Mucosa of descending colon (tissue), 3 donors: ENCODE measurements at regions not wholly inside any gene's neighbourhood (a gene's known extent, or its start where the extent isn't known, plus 50 kb on each side); places are given as distances from the start of the nearest gene placed in this dataset.
"Not testable (repeated sequence)": the region's sequence is repeated elsewhere in the genome, so short reads cannot be mapped to it uniquely, and the experiment has no call there.

Source experiments
- ATAC-seq: fragments of 200-7000 bp; cut with Tn5 transposase; one replicate; pipeline ENCODE4 v1.9.1; 2020; ENCODE audit warnings: mild to moderate bottlenecking, moderate library complexity
- DNase-seq, 3 donors: peaks; one replicate each; pipeline ENCODE4 v3.0.0-alpha.2; 2020
- H3K36me3 ChIP-seq: fragments of 200-600 bp; one replicate; pipeline ENCODE4 v1.8.0; 2021; ENCODE audit warnings: low read depth, mild to moderate bottlenecking
- H3K4me1 ChIP-seq: fragments of 200-600 bp; one replicate; pipeline ENCODE4 v1.8.0; 2021; ENCODE audit warnings: low read depth, mild to moderate bottlenecking
- H3K4me3 ChIP-seq: fragments of 200-600 bp; one replicate; pipeline ENCODE4 v1.8.0; 2021; ENCODE audit warnings: mild to moderate bottlenecking
- H3K9me3 ChIP-seq: fragments of 200-600 bp; one replicate; pipeline ENCODE4 v1.8.0; 2021; ENCODE audit warnings: mild to moderate bottlenecking
- CTCF ChIP-seq: fragments of 200-600 bp; IDR thresholded peaks from one replicate; pipeline ENCODE4 v1.8.0; 2022; ENCODE audit warnings: antibody characterized with exemption, mild to moderate bottlenecking
- intact Hi-C, 2 donors: fragments of 100-400 bp; cut with DNase I in 1 of 2; cut with micrococcal nuclease in 1 of 2; formaldehyde crosslinking; loops; one replicate each; pipeline versions ENCODE4 v1.11.0 to v1.11.1; 2022; cut with DNase I, micrococcal nuclease
- donor health status: DM: no; HTN: no; CAD: no; lungs with moderate emphysema.
- donor health status: DM: no; HTN: no; CAD: no.
- donor health status: DM: no; HTN: yes; CAD: no.

GRCh38 chr11:112624431-112624830 is 336.8 kb upstream of the NCAM1 start:
- Histone ChIP-seq H3K4me3 (no peak overlapping the region), H3K4me1 (no peaks in the 10 kb centered on the region), H3K9me3 (no peaks in the 10 kb centered on the region), H3K36me3 (no peaks in the 10 kb centered on the region)
- no peak for TF ChIP-seq CTCF
- intact Hi-C loops, result no loop called here
- no peak for ATAC-seq
- DNase-seq, result no peak

- DNase-seq, ATAC-seq, intact Hi-C loops: not testable (repeated sequence)
Observed at GRCh38 chr11:112624971-112625370, 336.2 kb upstream of the NCAM1 start.

GRCh38 chr11:112625814-112626213 is 335.4 kb upstream of the NCAM1 start:
- intact Hi-C loops, result no loop called here
- H3K36me3 ChIP-seq, result no peaks in the 10 kb centered on the region
- H3K4me3 ChIP-seq, result no peak overlapping the region
- DNase-seq (no peak), ATAC-seq (no peak)
- no peak for TF ChIP-seq CTCF
- H3K9me3 ChIP-seq, result no peaks in the 10 kb centered on the region
- no peaks in the 10 kb centered on the region for H3K4me1 ChIP-seq

More at GRCh38 chr11:112624971-112625370, 336.2 kb upstream of the NCAM1 start:
- not testable (repeated sequence) for H3K4me1 ChIP-seq, H3K36me3 ChIP-seq, H3K4me3 ChIP-seq, H3K9me3 ChIP-seq

GRCh38 chr11:112626731-112627130 is 334.5 kb upstream of the NCAM1 start:
- Histone ChIP-seq H3K36me3 (no peaks in the 10 kb centered on the region), H3K4me1 (no peaks in the 10 kb centered on the region), H3K9me3 (no peaks in the 10 kb centered on the region), H3K4me3 (no peak overlapping the region)
- intact Hi-C loops, result no loop called here
- TF ChIP-seq CTCF, result no peak
- ATAC-seq (no peak), DNase-seq (no peak)

- H3K4me1 ChIP-seq, result no peaks in the 10 kb centered on the region
- ATAC-seq, result no peak
- H3K9me3 ChIP-seq, result no peaks in the 10 kb centered on the region
- no peak for DNase-seq
- no peaks in the 10 kb centered on the region for H3K36me3 ChIP-seq
- intact Hi-C loops, result no loop called here
- H3K4me3 ChIP-seq, result no peak overlapping the region
- no peak for TF ChIP-seq CTCF
Observed at GRCh38 chr11:112627588-112628045, 333.6 kb upstream of the NCAM1 start.

GRCh38 chr11:112628676-112629075 is 332.5 kb upstream of the NCAM1 start:
- Histone ChIP-seq H3K4me1 (no peaks in the 10 kb centered on the region), H3K9me3 (no peaks in the 10 kb centered on the region), H3K4me3 (no peak overlapping the region), H3K36me3 (no peaks in the 10 kb centered on the region)
- TF ChIP-seq CTCF, result no peak
- DNase-seq, result no peak
- intact Hi-C loops, result no loop called here
- ATAC-seq, result no peak
